GM12874 (cell line): ENCODE measurements at regions not wholly inside any gene's neighbourhood (a gene's known extent, or its start where the extent isn't known, plus 50 kb on each side); places are given as distances from the start of the nearest gene placed in this dataset.

Source experiments
- CTCF ChIP-seq: IDR thresholded peaks from 2 replicates; pipeline ENCODE4 v1.5.1; 2011; ENCODE audit warnings: low read depth, mild to moderate bottlenecking, control low read depth, low read length, moderate library complexity; ENCODE audit not compliant: insufficient read depth

- no peak for TF ChIP-seq CTCF
Observed at GRCh38 chr10:107473225-107473624, 308.7 kb upstream of the SORCS1 start.

- TF ChIP-seq CTCF, result no peak
Observed at GRCh38 chr10:107471911-107472310, 307.4 kb upstream of the SORCS1 start.

- no peak for TF ChIP-seq CTCF
Observed at GRCh38 chr10:107453561-107453960, 289.1 kb upstream of the SORCS1 start.

- TF ChIP-seq CTCF, result no peak
Observed at GRCh38 chr10:107451047-107451446, 286.5 kb upstream of the SORCS1 start.

GRCh38 chr10:107450056-107450455 is 285.6 kb upstream of the SORCS1 start:
- TF ChIP-seq CTCF, result no peak

GRCh38 chr10:107444443-107444842 is 279.9 kb upstream of the SORCS1 start:
- TF ChIP-seq CTCF, result no peak

- TF ChIP-seq CTCF, result no peak
Observed at GRCh38 chr10:107443813-107444212, 279.3 kb upstream of the SORCS1 start.

GRCh38 chr10:107443326-107443725 is 278.8 kb upstream of the SORCS1 start:
- no peak for TF ChIP-seq CTCF
